ENCODE measurements at regions not wholly inside any gene's neighbourhood (a gene's known extent, or its start where the extent isn't known, plus 50 kb on each side); places are given as distances from the start of the nearest gene placed in this dataset.

DNA sequence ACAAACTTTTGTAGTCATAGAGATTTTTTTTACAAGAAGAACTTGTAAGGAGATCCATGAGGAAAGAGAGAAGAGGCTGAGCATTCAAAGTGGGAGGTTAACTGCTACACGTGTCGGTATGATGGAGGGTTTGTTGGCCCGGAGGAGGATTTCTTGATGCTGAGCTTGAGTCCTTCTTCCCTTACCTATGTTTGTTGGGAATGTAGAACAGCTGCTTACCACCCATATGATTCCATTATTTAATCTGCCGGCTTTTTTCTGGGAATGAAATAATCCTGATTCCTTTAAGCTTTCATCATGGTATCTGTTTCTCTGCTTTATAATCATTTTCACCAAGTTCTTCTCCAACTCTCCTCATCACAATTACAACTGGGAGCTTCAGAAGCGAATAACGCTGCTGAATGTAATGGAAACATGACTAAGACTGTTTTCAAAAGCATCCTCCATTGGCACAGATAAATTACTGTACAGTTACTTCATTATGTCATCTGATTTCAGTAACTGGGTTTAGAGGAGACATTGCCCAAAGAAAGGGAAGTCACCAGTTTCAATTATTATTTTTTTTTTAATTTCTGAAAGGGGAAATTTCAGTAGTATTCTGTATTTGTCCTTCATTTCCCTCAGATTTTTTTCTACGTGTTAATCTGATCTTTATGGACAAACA lies 420.6 kb downstream of the SPRY1 start:
- no peak for DNase-seq

DNA sequence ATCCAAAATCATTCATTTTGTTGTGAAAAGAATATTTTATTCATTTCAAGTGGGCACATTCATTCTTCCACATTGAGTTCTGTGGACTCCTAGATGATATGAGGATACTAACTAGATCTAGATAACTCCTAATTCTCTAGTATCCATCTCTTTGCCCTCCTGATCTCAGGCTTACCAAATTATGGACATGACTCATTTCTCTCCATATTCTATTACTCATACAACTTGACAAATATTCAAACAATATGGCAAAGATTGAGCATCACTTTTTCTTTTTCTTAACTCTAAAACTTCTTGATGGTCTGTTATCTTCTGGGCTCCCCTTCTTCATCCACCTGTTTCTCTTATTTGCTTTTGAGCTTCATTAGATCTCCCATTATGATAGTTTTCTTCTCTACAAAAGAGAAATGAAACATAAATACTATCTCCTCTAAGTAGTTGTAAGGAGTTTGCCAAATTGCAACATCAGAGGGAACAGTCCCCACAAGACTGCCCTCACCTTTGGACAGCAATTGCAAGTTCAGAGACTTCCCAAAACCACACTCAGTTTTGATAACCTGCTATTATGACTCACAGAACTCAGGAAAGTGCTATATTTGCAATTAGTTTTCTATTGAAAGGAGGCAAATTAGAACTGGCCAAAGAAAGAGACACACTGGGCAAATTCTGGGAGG lies 422.9 kb downstream of the SPRY1 start:
- DNase-seq: no peak

DNA sequence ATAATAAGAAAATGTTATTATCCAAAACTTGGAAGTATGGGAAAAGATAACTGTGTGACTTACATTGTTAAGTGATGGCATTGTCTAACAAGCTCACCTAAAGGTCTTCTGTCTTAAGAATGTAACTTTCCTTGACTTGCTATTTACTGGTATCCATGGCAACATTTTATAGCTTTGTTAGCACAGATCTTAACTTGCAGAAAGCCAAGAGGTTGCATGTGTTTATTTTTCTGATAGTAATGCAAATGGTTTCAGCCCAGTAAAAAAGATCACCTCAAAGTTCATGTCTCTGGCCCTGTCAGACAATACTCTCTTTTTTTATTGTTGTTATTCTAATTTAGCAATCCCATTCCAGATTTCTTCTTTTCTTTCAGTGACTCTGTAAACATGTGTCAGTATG lies 425.3 kb downstream of the SPRY1 start:
- no peak for DNase-seq

DNA sequence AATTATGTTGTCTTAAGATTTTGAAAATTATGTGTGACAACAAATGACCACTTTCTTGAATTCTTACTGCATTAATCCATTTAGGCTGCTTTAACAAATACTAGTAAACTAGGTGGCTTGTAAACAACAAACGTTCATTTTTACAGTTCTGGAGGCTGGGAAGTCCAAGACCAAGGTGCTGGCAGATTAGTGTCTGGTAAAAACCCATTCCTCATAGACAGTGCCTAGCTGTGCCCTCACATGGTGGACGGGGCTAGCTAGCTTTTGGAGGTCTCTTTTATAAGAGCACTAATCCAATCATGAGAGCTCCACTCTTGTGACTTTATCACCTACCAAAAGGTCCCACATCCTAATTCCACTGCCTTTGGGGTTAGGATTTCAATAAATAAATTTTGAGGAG lies 425.8 kb downstream of the SPRY1 start:
- DNase-seq: no peak

DNA sequence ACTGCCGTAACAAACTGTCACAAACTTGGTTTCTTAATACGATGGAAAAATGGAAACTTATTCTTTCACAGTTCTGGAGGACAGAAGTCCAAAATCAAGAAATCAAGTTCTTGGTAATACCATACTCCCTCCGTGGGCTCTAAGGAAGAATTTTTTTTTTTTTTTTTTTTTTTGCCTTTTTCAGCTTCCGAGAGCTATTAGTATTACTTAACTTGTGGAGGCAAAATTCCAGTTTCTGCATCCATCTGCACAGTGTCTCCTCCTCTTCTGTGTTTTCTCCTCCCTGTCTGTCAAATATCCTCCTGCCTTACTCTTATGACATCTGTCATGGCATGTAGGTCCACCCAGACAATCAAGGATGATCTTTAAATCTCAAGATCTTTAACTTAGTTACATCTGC lies 426.6 kb downstream of the SPRY1 start:
- DNase-seq: no peak

DNA sequence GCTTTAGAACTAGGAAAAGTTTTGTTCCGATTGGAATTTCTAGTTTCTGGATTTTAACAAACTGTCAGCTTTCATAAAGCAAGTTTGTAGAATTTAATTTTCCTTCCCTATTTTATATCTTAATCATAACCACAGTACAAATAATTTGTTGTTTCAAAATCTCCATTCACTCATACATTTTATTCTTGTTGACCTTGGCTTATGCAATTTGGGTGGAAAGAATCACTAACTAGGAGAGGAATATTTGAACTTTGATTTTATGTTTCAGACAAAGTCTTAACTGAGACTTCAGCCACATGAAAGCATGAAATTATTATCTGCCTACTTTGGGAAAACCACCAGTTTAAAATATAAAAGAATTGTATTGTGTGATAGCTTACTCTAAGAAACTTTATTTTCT lies 427.9 kb downstream of the SPRY1 start:
- no peak for DNase-seq

DNA sequence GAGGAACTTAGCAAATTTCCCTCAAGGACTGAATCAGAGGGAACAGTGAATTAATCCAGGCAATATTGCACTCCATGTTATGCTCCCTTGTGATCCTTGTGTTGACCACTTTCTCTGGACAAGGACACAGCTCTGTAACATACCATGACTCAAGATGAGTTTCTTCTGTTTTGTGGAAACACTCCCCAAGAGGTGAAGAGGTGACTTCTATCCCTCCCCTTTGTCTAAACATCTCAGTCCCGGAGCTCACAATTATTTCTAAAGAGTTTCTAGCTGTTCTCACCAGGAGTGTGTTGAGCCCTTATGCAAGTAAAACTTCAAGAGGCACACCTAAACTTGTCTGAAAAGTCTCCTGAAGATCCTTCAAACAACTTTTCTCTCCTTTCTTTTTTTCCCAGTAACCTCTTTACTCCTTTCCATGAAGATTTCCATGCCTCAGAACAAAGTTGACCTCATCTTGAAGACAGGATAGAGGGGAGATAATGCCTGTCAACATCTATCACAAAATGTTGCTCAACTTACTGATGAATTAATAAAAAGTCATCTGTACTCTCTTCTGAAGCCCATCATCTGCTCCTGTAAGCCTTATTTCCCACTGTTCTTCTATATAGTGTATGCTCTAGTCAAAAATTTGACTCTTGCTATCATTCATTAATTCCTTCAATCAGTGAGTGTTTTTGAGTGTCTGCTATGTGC lies 429.1 kb downstream of the SPRY1 start:
- DNase-seq: no peak

DNA sequence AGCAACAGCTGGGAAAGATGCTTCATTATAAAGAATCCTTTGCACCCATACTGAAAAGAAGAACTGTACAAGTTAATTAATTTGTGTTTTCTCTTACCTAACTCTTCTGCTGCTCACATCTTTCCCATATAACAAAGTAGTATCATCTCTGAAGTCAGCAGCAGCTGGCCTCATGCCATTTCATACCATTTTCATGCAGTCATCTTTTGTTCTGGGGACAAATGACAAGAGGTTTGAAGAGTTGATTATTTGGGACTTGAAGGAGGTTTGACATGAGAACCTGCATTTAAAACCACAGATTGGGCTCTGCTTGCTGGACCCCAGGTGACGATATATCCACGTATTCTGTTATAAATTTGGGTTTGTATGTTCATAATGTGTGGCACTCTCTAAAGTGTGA lies 430.3 kb downstream of the SPRY1 start:
- DNase-seq: no peak

DNA sequence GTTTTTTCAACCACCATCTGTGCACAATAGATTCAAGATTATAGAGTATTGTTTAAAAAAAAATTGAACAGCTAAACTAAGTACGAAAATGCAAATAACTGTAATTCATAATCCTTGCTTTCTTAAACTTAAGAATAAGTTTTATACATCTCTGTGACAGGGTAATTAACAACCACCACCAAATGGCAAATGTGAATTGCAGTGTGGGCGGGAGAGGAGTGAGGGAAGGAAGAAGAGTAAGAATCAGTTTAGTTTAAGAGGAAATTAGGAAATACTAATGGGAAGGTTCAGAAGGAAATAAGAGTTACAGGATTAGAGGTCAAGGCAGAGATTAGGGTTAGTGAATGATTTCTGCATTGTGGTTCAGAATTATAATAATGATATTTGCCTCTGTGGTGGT lies 430.9 kb downstream of the SPRY1 start:
- DNase-seq: no peak

DNA sequence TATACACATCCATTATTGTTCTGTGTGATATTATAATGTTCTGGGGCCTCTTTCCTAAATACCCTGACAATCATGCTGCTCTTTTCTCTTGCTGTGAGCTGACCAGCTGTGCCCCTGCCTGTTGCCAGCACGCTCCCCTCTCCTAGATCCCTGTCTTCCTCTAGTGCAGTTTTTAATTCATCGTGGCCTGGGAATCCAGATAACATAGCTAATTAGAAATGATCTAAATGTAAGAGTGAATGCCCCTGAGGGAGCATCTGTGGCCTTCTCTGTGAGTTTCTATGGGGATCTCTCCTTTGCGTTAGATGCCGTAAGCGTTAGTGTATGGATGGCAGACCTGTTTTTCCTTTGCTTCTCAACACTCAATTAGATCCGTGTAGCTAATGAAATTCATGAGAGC lies 434.3 kb downstream of the SPRY1 start:
- no peak for DNase-seq

DNA sequence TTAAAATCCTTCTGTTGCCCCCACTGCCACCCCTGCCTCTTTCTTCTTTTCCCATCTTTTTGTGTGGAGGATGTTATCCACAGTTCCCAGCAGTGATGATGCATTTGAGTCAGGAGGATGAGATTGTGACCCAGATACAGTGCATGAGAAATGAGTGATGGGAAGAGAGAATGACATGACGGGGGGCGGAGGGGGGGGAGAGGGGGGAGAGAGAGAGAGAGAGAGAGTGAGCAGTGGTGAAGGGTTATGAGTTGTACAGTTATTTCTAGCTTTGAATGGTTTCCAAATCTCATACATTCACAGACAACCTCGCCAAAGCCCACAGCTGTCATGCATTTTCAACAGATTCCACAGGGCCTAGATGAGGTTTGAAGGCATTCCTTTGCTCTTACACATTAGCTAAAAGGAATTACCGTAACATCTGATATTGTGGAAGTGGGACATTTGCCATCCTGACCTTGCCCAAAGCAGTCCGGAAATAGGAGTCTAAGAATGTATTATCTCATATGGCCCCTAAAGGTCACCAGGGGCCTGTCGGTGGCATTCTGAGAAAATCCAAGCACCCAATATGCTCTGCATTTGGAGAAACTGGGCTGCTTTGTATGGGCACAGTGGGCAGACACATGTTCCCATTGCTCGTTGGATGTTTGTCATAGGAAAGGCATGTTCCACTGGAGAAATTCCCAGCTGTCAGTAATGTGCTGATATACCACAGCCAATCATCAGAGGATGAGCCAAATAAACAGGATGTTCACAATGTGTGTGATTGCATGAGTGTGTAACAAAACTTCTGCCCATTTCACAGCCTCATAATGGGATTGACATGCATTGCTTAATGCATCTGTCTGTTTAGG lies 435.8 kb downstream of the SPRY1 start:
- DNase-seq: no peak

DNA sequence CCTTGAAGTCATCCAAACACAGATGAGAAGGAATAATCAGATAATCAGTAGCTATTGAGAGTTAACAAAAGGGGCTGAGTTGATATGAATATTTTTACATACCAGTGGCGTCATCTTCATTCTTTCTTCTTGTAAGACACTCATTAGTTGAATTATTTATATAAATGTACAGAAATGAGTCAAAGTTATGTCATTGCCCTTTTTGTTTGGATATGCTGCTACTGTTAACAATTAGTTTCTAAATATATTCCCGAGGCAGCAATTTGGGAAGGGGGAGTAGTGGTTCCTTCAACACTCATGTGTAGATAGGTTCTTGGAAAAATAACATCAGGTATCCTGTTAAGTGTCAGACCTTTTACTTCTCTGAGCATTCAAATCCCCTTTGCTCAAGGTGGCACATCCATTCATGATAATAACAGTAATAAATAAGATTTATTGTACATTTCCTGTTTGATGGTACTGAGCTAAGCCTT lies 436.6 kb downstream of the SPRY1 start:
- DNase-seq: no peak

DNA sequence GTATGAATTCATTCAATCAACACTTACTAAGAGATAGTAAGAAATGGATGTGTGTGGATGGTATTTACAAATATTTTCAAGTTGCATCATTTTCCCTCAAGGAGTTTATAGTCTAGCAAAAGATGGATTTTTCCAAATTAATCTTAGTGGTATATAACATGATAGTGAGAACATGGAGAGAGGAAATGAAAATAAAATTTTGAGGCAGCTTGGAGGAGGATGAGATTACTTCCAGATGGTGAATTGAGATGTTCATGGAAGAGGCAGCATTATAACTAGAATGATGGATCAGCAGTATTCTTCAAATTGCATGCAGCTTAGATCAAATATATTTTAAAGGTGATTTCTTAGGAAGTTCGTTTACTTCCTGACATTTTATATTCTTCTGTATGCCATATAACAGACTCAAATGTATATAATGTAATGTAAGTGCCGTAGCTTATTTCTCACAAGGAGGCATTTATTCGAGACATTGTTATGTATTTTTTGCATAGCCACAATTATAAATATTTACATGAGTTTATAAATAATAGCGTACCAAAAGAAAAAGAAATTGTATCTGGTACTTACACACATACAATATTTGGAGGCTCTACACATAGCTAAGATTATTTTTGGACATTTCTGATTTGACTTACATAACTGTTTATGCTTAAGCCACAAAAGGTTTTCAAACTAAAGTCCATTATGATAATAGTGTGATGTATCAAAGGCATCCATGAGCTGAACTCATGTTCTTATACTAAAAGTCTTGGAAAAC lies 439.4 kb downstream of the SPRY1 start:
- DNase-seq: no peak

DNA sequence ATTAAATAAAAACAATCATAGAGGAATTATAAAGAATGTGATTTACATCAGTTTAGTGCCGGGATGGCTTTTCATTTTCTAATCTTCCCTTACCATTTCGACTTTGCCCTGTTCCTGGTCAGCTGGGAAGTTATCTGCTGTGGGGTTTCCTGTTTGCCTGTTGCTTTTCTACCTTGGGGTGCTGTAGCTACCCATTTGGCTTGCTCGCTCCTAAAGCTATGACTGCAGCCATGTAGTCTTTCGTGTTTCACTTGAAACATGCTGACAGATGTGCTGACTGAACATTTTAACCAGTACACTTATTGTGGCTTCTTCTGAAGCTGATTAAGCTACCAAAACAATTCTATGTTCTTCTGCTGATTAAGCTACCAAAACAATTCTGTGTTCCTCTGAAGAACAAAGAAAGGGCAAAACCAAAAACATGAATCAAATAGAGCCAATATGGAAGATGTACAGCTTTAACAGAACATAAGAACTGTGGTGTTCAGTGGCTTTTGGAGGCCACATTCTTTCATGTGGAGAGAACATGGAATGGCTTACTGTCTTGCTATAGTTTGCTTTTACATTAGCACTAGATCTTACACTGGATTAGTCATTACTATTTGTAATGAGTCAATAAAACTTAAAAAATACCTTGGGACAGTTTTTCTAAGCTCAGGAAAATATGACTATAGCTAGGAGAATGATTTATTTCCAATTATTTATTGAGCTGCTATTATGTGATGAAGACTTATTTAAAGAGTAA lies 440.4 kb downstream of the SPRY1 start:
- DNase-seq: no peak

DNA sequence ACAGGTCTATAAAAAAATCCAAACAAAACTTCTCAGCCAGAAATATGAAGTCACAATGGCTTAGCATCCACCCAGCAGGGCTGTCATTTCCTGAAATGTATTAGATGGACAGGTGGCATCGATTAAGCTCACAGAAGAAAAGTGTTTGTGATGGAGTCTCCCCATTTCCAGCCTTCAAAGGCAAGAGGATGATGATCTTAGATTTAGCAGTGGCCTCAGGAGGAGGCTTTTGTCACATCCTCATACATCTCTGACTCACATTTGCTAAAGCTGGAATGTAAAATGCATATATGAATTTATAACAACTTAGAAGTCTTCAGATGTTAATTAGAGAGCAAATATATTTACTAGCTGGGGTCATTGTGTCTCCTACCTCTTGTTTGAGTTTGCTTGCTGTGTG lies 441.9 kb downstream of the SPRY1 start:
- DNase-seq: no peak

DNA sequence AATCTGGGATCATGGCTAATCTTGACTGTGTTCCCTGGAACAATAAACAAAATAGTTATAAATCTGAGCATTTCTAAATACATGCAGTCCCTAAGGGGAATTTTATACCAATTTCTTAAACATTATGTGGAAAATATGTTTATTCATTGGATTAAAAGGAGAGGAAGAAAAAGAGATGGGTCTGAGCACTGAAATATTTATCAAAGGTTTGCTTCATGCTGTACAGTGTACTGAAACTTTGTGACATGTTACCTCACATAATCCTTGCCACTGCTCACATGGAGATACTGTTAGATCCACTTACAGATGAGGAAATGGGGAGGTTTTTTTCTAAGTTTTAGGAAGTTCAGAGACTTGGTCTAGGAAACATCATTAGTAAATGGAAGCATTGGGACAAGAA lies 443.6 kb downstream of the SPRY1 start:
- DNase-seq: no peak

DNA sequence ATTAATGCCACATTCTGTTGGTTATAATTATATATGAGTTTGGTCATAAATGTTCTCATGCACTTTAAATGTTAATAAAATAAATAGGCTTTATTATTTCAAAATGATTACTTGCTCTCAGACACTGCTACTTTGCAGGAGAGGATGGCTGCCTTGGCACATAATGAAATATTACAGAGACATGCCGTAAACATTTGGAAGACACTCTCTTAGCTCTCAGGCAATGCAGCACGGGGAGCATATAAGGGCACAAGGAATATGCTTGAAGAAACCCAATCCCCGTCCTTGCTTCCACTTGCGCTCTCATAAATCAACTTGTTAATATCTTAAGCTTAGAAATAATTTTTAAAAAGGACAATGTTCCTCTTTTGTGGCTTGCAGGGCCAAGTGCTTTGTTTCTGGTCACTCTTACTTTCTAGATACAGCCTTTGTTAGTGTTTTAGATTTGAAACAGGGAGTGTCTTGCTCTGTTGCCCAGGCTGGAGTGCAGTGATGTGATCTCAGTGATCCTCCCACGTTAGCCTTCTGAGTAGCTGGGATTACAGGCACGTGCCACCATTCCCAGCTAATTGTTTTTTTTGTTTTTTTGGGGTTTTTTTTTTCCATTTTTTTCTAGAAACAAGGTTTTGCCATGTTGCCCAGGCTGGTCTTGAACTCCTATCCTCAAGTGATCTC lies 445.0 kb downstream of the SPRY1 start:
- no peak for DNase-seq

DNA sequence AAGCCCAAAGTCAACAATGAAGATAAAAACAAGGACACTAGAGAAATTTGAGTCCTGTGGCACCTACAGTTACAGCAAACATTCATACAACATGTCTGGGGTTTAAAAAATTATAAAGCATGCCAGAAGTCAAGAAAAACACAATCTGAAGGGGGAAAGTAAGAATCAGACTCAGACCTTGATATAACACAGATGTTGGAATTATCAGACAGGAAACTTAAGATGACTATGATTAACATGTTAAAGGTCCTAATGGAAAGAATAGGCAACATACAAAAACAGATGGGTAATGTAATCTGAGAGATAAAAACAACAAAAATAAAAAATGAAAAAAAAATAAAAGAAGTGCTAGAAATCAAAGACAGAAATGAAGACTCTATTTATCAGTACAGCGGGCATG lies 446.5 kb downstream of the SPRY1 start:
- DNase-seq: no peak

DNA sequence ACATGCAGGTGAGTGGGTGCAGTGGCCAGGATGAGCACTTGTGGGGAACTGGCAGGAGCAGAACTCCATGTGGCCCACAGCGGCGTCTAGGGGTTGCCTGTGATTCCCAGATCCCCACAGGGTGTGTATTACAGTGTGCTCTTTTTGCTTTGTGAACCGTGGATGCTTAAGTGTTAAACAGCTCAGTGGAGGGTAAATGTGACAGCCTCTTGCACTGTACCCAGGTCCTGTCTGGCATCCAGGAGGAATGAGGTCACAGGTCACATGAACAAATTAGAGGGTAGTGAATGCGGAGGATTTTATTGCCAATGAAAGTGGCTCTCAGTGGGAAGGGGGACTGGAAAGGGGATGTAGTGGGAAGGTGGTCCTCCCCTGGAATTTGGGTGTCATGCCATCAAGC lies 447.8 kb downstream of the SPRY1 start:
- DNase-seq: no peak

DNA sequence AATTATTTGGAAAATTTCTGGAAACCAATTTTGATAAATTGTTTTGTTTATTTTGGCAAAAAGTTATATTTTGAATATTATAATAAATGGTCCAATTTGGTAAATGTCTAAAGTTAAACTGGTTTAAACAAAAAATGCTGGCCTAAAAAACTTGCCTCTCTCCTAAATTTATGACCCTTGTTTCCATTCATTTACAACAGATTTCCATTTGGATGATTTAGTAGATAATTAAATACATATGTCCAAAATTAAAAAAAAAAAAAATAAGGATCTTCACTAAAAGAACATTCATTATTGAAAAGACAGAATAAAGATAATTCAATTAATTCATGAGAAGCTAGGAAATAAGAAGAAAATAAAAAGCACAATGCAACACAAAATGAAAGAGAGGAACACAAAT lies 449.5 kb downstream of the SPRY1 start:
- DNase-seq: no peak

DNA sequence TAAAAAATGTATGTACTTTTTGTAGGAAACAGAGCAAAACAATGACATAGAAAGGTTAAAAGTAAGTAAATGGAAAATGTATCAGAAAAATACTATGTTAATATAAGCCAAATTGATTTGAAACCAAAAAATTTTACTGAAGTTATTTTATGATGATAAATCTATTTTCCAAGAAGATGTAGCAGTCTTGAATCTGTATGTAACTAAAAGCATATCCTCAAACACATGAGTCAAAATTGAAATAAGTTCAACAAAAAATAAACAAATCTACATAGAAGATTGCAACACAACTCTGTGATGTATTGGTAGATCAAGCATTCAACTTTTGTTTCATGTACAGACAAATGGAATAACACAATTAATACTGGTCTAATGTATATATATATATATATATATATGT lies 450.0 kb downstream of the SPRY1 start:
- DNase-seq: no peak
